Psoas muscle (tissue), 7 donors: ENCODE measurements at regions not wholly inside any gene's neighbourhood (a gene's known extent, or its start where the extent isn't known, plus 50 kb on each side); places are given as distances from the start of the nearest gene placed in this dataset.

Source experiments
- ATAC-seq, 4 donors: fragments of 200-7000 bp; cut with Tn5 transposase; one replicate each; pipeline ENCODE4 v1.9.1; 2020; ENCODE audit warnings: moderate library complexity in 3 of 4, mild to moderate bottlenecking in 2 of 4
- DNase-seq, 2 donors: peaks; one replicate each; pipeline ENCODE4 v3.0.0-alpha.2; 2020
- H3K27ac ChIP-seq: fragments of 200-600 bp; one replicate; pipeline ENCODE4 v1.8.0; 2022
- H3K27me3 ChIP-seq, 3 donors: fragments of 200-600 bp in 1 of 3; one replicate each; pipeline versions ENCODE4 v1.6.1 to v1.8.0; 2013 to 2022; ENCODE audit warnings: low read length in 2 of 3, mild to moderate bottlenecking in 2 of 3, moderate library complexity in 1 of 3; ENCODE audit not compliant: insufficient read depth in 3 of 3
- H3K36me3 ChIP-seq, 2 donors: fragments of 200-600 bp in 1 of 2; one replicate each; pipeline versions ENCODE4 v1.6.1 to v1.8.0; 2013 to 2022; ENCODE audit warnings: low read depth in 1 of 2, mild to moderate bottlenecking in 1 of 2, moderate library complexity in 1 of 2; ENCODE audit not compliant: insufficient read depth in 1 of 2
- H3K4me1 ChIP-seq: fragments of 200-600 bp; one replicate; pipeline ENCODE4 v1.8.0; 2022
- H3K4me3 ChIP-seq: fragments of 200-600 bp; one replicate; pipeline ENCODE4 v1.8.0; 2022; ENCODE audit warnings: mild to moderate bottlenecking
- H3K9me3 ChIP-seq: fragments of 200-600 bp; one replicate; pipeline ENCODE4 v1.8.0; 2022
- WGBS, 3 donors: extraction: QIAGEN DNeasy Blood & Tissue Kit; methylation state at CpG; one replicate each; pipeline versions ENCODE4 v1.1.6 to v1.1.7; 2013; 5-methylcytosine and 5-hydroxymethylcytosine counted together
- intact Hi-C, 2 donors: fragments of 100-400 bp; cut with DNase I; formaldehyde crosslinking; loops; one replicate each; pipeline versions ENCODE4 v1.11.0 to v1.14.2; 2022
- TF ChIP-seq, protein P1 (sequence below): fragments of 200-600 bp; IDR thresholded peaks from one replicate; pipeline ENCODE4 v1.8.0; 2022; ENCODE audit warnings: antibody characterized with exemption
- donor health status: healthy with polysubstance abuse.
- donor health status: DM: no; HTN: no; CAD: no; lungs with moderate emphysema.
- donor health status: Bipolar disorder and iron deficiency.
- donor health status: healthy.
- donor health status: DM: yes; HTN: yes; CAD: no.
- donor health status: DM: no; HTN: no; CAD: no.
- donor health status: DM: yes; HTN: yes; CAD: no.

- Histone ChIP-seq H3K9me3 (no peaks in the 10 kb centered on the region), H3K4me3 (no peak overlapping the region), H3K27me3 (no peaks in the 10 kb centered on the region), H3K27ac (no peak overlapping the region), H3K4me1 (no peaks in the 10 kb centered on the region), H3K36me3 (no peaks in the 10 kb centered on the region)
- ATAC-seq = no peak
- 70 to 79% (median 74%) methylated on average over 2 of the region's 2 CpGs for WGBS, 3 donors
- intact Hi-C loops = no loop called here
- DNase-seq = no peak
- TF ChIP-seq, protein P1, sequence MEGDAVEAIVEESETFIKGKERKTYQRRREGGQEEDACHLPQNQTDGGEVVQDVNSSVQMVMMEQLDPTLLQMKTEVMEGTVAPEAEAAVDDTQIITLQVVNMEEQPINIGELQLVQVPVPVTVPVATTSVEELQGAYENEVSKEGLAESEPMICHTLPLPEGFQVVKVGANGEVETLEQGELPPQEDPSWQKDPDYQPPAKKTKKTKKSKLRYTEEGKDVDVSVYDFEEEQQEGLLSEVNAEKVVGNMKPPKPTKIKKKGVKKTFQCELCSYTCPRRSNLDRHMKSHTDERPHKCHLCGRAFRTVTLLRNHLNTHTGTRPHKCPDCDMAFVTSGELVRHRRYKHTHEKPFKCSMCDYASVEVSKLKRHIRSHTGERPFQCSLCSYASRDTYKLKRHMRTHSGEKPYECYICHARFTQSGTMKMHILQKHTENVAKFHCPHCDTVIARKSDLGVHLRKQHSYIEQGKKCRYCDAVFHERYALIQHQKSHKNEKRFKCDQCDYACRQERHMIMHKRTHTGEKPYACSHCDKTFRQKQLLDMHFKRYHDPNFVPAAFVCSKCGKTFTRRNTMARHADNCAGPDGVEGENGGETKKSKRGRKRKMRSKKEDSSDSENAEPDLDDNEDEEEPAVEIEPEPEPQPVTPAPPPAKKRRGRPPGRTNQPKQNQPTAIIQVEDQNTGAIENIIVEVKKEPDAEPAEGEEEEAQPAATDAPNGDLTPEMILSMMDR = no peak
Observed at GRCh38 chr10:108348215-108348614, 1183.7 kb upstream of the SORCS1 start.

GRCh38 chr10:108346066-108346465, 1181.6 kb upstream of the SORCS1 start:
- Histone ChIP-seq H3K36me3 (no peaks in the 10 kb centered on the region), H3K9me3 (peaks cover 8% of the 10 kb centered on the region), H3K27ac (no peak overlapping the region), H3K4me3 (no peak overlapping the region), H3K27me3 (no peaks in the 10 kb centered on the region), H3K4me1 (no peaks in the 10 kb centered on the region)
- DNase-seq = no peak
- TF ChIP-seq, protein P1 = no peak
- intact Hi-C loops = no loop called here
- WGBS, 3 donors = 74 to 82% (median 76%) methylated on average over 3 of the region's 3 CpGs
- ATAC-seq = no peak

- H3K27me3 ChIP-seq = no peaks in the 10 kb centered on the region
- intact Hi-C loops = no loop called here
- H3K4me3 ChIP-seq = no peak overlapping the region
- no peaks in the 10 kb centered on the region for H3K4me1 ChIP-seq
- DNase-seq = no peak
- TF ChIP-seq, protein P1 = no peak
- H3K27ac ChIP-seq = no peak overlapping the region
- no peak for ATAC-seq
- H3K9me3 ChIP-seq = peaks cover 8% of the 10 kb centered on the region
- no peaks in the 10 kb centered on the region for H3K36me3 ChIP-seq
Observed at GRCh38 chr10:108338146-108338545, 1173.6 kb upstream of the SORCS1 start.

DNA sequence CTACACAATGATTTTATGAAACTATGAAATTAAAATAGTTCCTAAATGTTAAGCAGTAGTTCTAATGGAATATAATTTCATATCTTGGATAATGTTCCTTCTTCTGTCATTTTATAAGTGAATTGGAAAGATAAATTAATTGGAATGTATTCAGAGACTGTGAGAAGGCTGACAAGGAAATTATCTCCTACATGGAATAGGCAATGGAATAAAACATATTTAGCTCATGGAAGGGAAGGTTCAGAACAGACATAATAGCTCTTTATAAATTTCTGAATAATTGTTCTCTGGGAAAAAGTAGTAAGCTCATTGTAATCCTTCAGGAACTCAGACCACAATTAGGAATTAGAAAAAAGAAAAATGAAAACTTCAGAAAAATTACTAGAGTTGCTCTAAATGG, 1172.3 kb upstream of the SORCS1 start:
- Histone ChIP-seq H3K27ac (no peak overlapping the region), H3K27me3 (no peaks in the 10 kb centered on the region), H3K36me3 (no peaks in the 10 kb centered on the region), H3K9me3 (peaks cover 4% of the 10 kb centered on the region), H3K4me1 (no peaks in the 10 kb centered on the region), H3K4me3 (no peak overlapping the region)
- intact Hi-C loops = no loop called here
- ATAC-seq (no peak), DNase-seq (no peak)
- TF ChIP-seq, protein P1 = no peak

DNA sequence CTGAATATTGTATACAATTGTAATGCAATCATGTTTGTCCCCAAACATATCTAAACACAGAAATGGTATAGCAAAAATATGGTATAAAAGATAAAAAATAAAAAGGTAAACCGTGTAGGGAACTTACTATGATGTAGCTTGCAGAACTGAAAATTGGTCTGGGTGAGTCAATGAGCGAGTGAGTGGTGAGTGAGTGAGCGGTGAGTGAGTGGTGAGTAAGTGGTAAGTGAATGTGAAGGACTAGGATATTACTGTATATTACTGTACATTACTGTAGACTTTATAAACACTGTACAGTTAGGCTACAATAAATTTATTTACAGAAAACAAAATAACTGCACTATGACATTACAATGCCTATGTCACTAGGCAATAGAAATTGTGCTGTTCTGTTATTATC, 1163.2 kb upstream of the SORCS1 start:
- no peaks in the 10 kb centered on the region for H3K36me3 ChIP-seq
- H3K4me3 ChIP-seq = no peak overlapping the region
- H3K27me3 ChIP-seq = no peaks in the 10 kb centered on the region
- DNase-seq = no peak
- H3K4me1 ChIP-seq = no peaks in the 10 kb centered on the region
- no peaks in the 10 kb centered on the region for H3K9me3 ChIP-seq
- ATAC-seq = no peak
- TF ChIP-seq, protein P1 = no peak
- WGBS, 3 donors = 84 to 91% (median 85%) methylated on average over 3 of the region's 3 CpGs
- intact Hi-C loops = no loop called here
- H3K27ac ChIP-seq = no peak overlapping the region
